Cardiac fibroblast (primary cell): ENCODE measurements at regions not wholly inside any gene's neighbourhood (a gene's known extent, or its start where the extent isn't known, plus 50 kb on each side); places are given as distances from the start of the nearest gene placed in this dataset.

Experiments used
- DNase-seq, 2 donors: peaks; one replicate each; pipeline versions ENCODE4 v3.0.0 to v3.0.0-alpha.2; 2010; ENCODE audit warnings: low read depth in 2 of 2
- H3K4me3 ChIP-seq, 2 donors: replicated peaks in 1 of 2; 1 replicate in 1 of 2; 2 replicates in 1 of 2; pipeline ENCODE4 v1.5.1; 2011; ENCODE audit warnings: low read depth in 2 of 2, low read length in 2 of 2, mild to moderate bottlenecking in 2 of 2, moderate library complexity in 1 of 2
- CTCF ChIP-seq: IDR thresholded peaks from one replicate; pipeline ENCODE4 v1.5.1; 2011; ENCODE audit warnings: low read depth, mild to moderate bottlenecking, low read length, inconsistent platforms

GRCh38 chr6:102853249-102853955 lies 1459.9 kb downstream of the GRIK2 start:
- DNase-seq, result no peak
- TF ChIP-seq CTCF, result no peak
- H3K4me3 ChIP-seq, result no peak overlapping the region

GRCh38 chr6:102848796-102849195 lies 1455.3 kb downstream of the GRIK2 start:
- TF ChIP-seq CTCF, result no peak
- no peak for DNase-seq
- H3K4me3 ChIP-seq, result no peak overlapping the region

GRCh38 chr6:102848210-102848609 lies 1454.7 kb downstream of the GRIK2 start:
- TF ChIP-seq CTCF, result no peak
- H3K4me3 ChIP-seq, result no peak overlapping the region
- DNase-seq, result no peak

- no peak for TF ChIP-seq CTCF
- H3K4me3 ChIP-seq, result no peak overlapping the region
- no peak for DNase-seq
Measured at GRCh38 chr6:102841060-102841459, 1447.6 kb downstream of the GRIK2 start.

GRCh38 chr6:102832021-102832420 lies 1438.5 kb downstream of the GRIK2 start:
- no peak overlapping the region for H3K4me3 ChIP-seq
- TF ChIP-seq CTCF, result no peak
- DNase-seq, result no peak

GRCh38 chr6:102820098-102820497 lies 1426.6 kb downstream of the GRIK2 start:
- no peak for TF ChIP-seq CTCF
- no peak overlapping the region for H3K4me3 ChIP-seq
- DNase-seq, result no peak

GRCh38 chr6:102815207-102815606 lies 1421.7 kb downstream of the GRIK2 start:
- H3K4me3 ChIP-seq, result no peak overlapping the region
- TF ChIP-seq CTCF, result no peak

More at GRCh38 chr6:102815207-102815606, 1421.7 kb downstream of the GRIK2 start:
- DNase-seq, result no peak
